Adrenal gland (tissue), 9 donors: ENCODE measurements at regions not wholly inside any gene's neighbourhood (a gene's known extent, or its start where the extent isn't known, plus 50 kb on each side); places are given as distances from the start of the nearest gene placed in this dataset.

ENCODE experiments used
- DNase-seq, 7 donors: peaks; one replicate each; pipeline ENCODE4 v3.0.0-alpha.2; 2019 to 2020
- H3K27ac ChIP-seq, 5 donors: fragments of 200-600 bp; sonication (generic) in 4 of 5; 1 replicate in 3 of 5; 2 replicates in 2 of 5; pipeline versions ENCODE4 v1.5.1 to v1.8.0; 2016 to 2020; ENCODE audit warnings: mild to moderate bottlenecking in 1 of 5
- H3K27me3 ChIP-seq: fragments of 200-600 bp; 2 replicates; pipeline ENCODE4 v1.8.0; 2021
- H3K36me3 ChIP-seq, 2 donors: fragments of 200-600 bp; replicated peaks in 1 of 2; 1 replicate in 1 of 2; 2 replicates in 1 of 2; pipeline versions ENCODE4 v1.5.1 to v1.8.0; 2018 to 2022
- H3K4me1 ChIP-seq, 2 donors: fragments of 200-600 bp; replicated peaks in 1 of 2; 1 replicate in 1 of 2; 2 replicates in 1 of 2; pipeline versions ENCODE4 v1.5.1 to v1.8.0; 2018 to 2021
- H3K4me3 ChIP-seq, 4 donors: fragments of 200-600 bp; sonication (generic) in 3 of 4; one replicate each; pipeline ENCODE4 v1.5.1; 2016 to 2018
- H3K9me3 ChIP-seq, 3 donors: fragments of 200-600 bp; sonication (generic) in 1 of 3; replicated peaks in 1 of 3; 1 replicate in 2 of 3; 2 replicates in 1 of 3; pipeline versions ENCODE4 v1.5.1 to v1.8.0; 2016 to 2021
- CTCF ChIP-seq, 6 experiments: fragments of 450-650 bp in 4 of 6; fragments of 200-600 bp in 2 of 6; sonication (generic) in 1 of 6; IDR thresholded peaks; 1 replicate in 5 of 6; 2 replicates in 1 of 6; pipeline versions ENCODE4 v1.5.1 to v1.8.0; 2016 to 2021; ENCODE audit warnings: antibody characterized with exemption in 6 of 6, mild to moderate bottlenecking in 2 of 6, moderate library complexity in 1 of 6
- POLR2A ChIP-seq, 2 donors: fragments of 450-650 bp; IDR thresholded peaks; one replicate each; pipeline ENCODE4 v1.6.1; 2017; ENCODE audit warnings: antibody characterized with exemption in 2 of 2, mild to moderate bottlenecking in 2 of 2, moderate library complexity in 1 of 2
- WGBS, 4 donors: extraction: QIAGEN DNeasy Blood & Tissue Kit in 2 of 4; methylation state at CpG; one replicate each; pipeline versions ENCODE4 v1.1.5 to v1.1.7; 2013 to 2017; 5-methylcytosine and 5-hydroxymethylcytosine counted together
- intact Hi-C, 2 donors: fragments of 100-400 bp; cut with DNase I; formaldehyde crosslinking; loops; one replicate each; pipeline versions ENCODE4 v1.14.1 to v1.15.0; 2022 to 2023
- donor health status: healthy with polysubstance abuse.
- donor health status: Bipolar disorder and iron deficiency.
- donor health status: DM: yes; HTN: yes; CAD: no.
- donor health status: DM: no; HTN: no; CAD: no.
- donor health status: DM: no; HTN: no; CAD: no.

- H3K4me1 ChIP-seq: no peaks in the 10 kb centered on the region
- no peaks in the 10 kb centered on the region for H3K27me3 ChIP-seq
- H3K9me3 ChIP-seq: peaks cover 0 to 4% (median 0%) of the 10 kb centered on the region in 3 donors
- intact Hi-C loops: no loop called here
- no peak overlapping the region for H3K4me3 ChIP-seq
- WGBS, 4 donors: 97 to 100% (median 99%) methylated on average over 1 of the region's 1 CpG
- no peak overlapping the region for H3K27ac ChIP-seq
- TF ChIP-seq CTCF (IDR thresholded peaks at IDR 0.05): no peak
- TF ChIP-seq POLR2A (IDR thresholded peaks at IDR 0.05): no peak
- no peak for DNase-seq
- no peaks in the 10 kb centered on the region for H3K36me3 ChIP-seq
Observed at GRCh38 chr14:44788612-44789011, 173.1 kb downstream of the KLHL28 start.

GRCh38 chr14:44785096-44785495, 176.7 kb downstream of the KLHL28 start:
- no peak overlapping the region for H3K27ac ChIP-seq
- no peak overlapping the region for H3K4me3 ChIP-seq
- no peaks in the 10 kb centered on the region for H3K27me3 ChIP-seq
- no peak for DNase-seq
- intact Hi-C loops: no loop called here
- TF ChIP-seq POLR2A (IDR thresholded peaks at IDR 0.05) (no peak), CTCF (IDR thresholded peaks at IDR 0.05) (no peak)
- H3K4me1 ChIP-seq: no peaks in the 10 kb centered on the region
- no peaks in the 10 kb centered on the region for H3K9me3 ChIP-seq
- no peaks in the 10 kb centered on the region for H3K36me3 ChIP-seq
- 64 to 76% (median 74%) methylated on average over 3 of the region's 3 CpGs for WGBS, 4 donors

GRCh38 chr14:44783901-44784300, 177.8 kb downstream of the KLHL28 start:
- Histone ChIP-seq H3K4me3 (no peak overlapping the region), H3K27ac (no peak overlapping the region), H3K36me3 (no peaks in the 10 kb centered on the region), H3K9me3 (no peaks in the 10 kb centered on the region), H3K4me1 (no peaks in the 10 kb centered on the region), H3K27me3 (no peaks in the 10 kb centered on the region)
- intact Hi-C loops: no loop called here
- no peak for TF ChIP-seq CTCF (IDR thresholded peaks at IDR 0.05)
- no peak for TF ChIP-seq POLR2A (IDR thresholded peaks at IDR 0.05)
- no peak for DNase-seq

GRCh38 chr14:44782775-44783238, 178.9 kb downstream of the KLHL28 start:
- intact Hi-C loops: no loop called here
- WGBS, 4 donors: 19 to 43% (median 25%) methylated on average over 1 of the region's 1 CpG

More at GRCh38 chr14:44782775-44783238, 178.9 kb downstream of the KLHL28 start:
- no peaks in the 10 kb centered on the region for H3K27me3 ChIP-seq
- H3K36me3 ChIP-seq: no peaks in the 10 kb centered on the region
- no peak overlapping the region for H3K27ac ChIP-seq
- TF ChIP-seq CTCF (IDR thresholded peaks at IDR 0.05): no peak
- no peak for TF ChIP-seq POLR2A (IDR thresholded peaks at IDR 0.05)
- no peak overlapping the region for H3K4me3 ChIP-seq
- H3K4me1 ChIP-seq: no peaks in the 10 kb centered on the region
- no peak for DNase-seq
- H3K9me3 ChIP-seq: no peaks in the 10 kb centered on the region
